K562 (cell line): ENCODE measurements at regions not wholly inside any gene's neighbourhood (a gene's known extent, or its start where the extent isn't known, plus 50 kb on each side); places are given as distances from the start of the nearest gene placed in this dataset.

Experiments
- ATAC-seq: fragments of 200-7000 bp; cut with Tn5 transposase; 3 replicates; pipeline ENCODE4 v1.9.1; 2020; ENCODE audit warnings: moderate library complexity
- BruUV-seq: library from RNA; stranded (reverse); fragments of 400-500 nt; replicated peaks from 2 replicates; lab custom pipeline; 2021; lab: Mats Ljungman, UMichigan
- CTCF ChIA-PET: fragments of 300-600 bp; formaldehyde crosslinking; extraction: SDS; loops from one replicate; lab custom pipeline; 2021; ENCODE audit warnings: low intra/inter-chr PET ratio; lab: Yijun Ruan, JAX
- POLR2A ChIA-PET: fragments of 300-600, 350-650 bp; sonication (Branson Sonifier 250); formaldehyde crosslinking; extraction: SDS; loops from one replicate; lab custom pipeline; 2021; ENCODE audit warnings: antibody characterized with exemption, inconsistent platforms; lab: Yijun Ruan, JAX
- DNase-seq, 4 experiments: peaks; one replicate each; pipeline versions ENCODE4 v3.0.0 to v3.0.0-alpha.2; 2011 to 2018; ENCODE audit warnings: low spot score in 3 of 4, mixed read lengths in 3 of 4; ENCODE audit errors: extremely low read depth in 1 of 4
- FAIRE-seq: peaks from 2 replicates; lab custom pipeline; 2011; peaks lifted over from hg19 to GRCh38; lab: Jason Lieb, UNC
- H2AFZ ChIP-seq: 2 replicates; pipeline ENCODE4 v1.6.0; 2011; ENCODE audit warnings: low read depth, low read length, control low read depth, inconsistent platforms
- H3K27ac ChIP-seq: fragments of 200-600 bp; 3 replicates; pipeline ENCODE4 v1.8.0; 2011; ENCODE audit warnings: low read depth, mild to moderate bottlenecking, control low read depth, inconsistent platforms, low read length, moderate library complexity, mixed read lengths; ENCODE audit errors: extremely low read depth
- H3K27me3 ChIP-seq, 2 experiments: fragments of 300-600 bp in 1 of 2; 2 replicates in 1 of 2; 3 replicates in 1 of 2; pipeline versions ENCODE4 v1.6.0 to v1.8.0; 2011; ENCODE audit warnings: inconsistent platforms in 2 of 2, low read length in 2 of 2, mild to moderate bottlenecking in 1 of 2, mixed read lengths in 1 of 2, moderate library complexity in 1 of 2; ENCODE audit not compliant: control insufficient read depth in 2 of 2, insufficient read depth in 2 of 2
- H3K36me3 ChIP-seq: fragments of 300-600 bp; 3 replicates; pipeline ENCODE4 v1.8.0; 2011; ENCODE audit warnings: mild to moderate bottlenecking, low read length, inconsistent platforms; ENCODE audit not compliant: control insufficient read depth, insufficient read depth
- H3K4me1 ChIP-seq, 2 experiments: fragments of 200-600 bp in 1 of 2; replicated peaks in 1 of 2; 2 replicates in 1 of 2; 3 replicates in 1 of 2; pipeline versions ENCODE4 v1.5.1 to v1.8.0; 2011; ENCODE audit warnings: inconsistent platforms in 2 of 2, low read length in 2 of 2, mild to moderate bottlenecking in 1 of 2, mixed read lengths in 1 of 2, moderate library complexity in 1 of 2; ENCODE audit not compliant: control insufficient read depth in 2 of 2, insufficient read depth in 2 of 2
- H3K4me2 ChIP-seq: 2 replicates; pipeline ENCODE4 v1.6.1; 2011; ENCODE audit warnings: low read length, control low read depth, inconsistent platforms, mixed read lengths; ENCODE audit not compliant: insufficient read depth
- H3K4me3 ChIP-seq: fragments of 200-600 bp; sonication (generic), shearing (Covaris generic); 2 replicates; pipeline ENCODE4 v1.5.1; 2016; ENCODE audit warnings: control low read depth, inconsistent platforms
- H3K79me2 ChIP-seq: fragments of 200-600 bp; 3 replicates; pipeline ENCODE4 v1.8.0; 2011; ENCODE audit warnings: low read length, inconsistent platforms; ENCODE audit not compliant: control insufficient read depth, insufficient read depth
- H3K9ac ChIP-seq, 2 experiments: 2 replicates each; pipeline versions ENCODE4 v1.6.0 to v1.6.1; 2011; ENCODE audit warnings: low read depth in 2 of 2, low read length in 2 of 2, control low read depth in 1 of 2, inconsistent platforms in 1 of 2, mild to moderate bottlenecking in 1 of 2, mixed read lengths in 1 of 2; ENCODE audit not compliant: insufficient read depth in 1 of 2
- H3K9me1 ChIP-seq: one replicate; pipeline ENCODE4 v1.6.0; 2011; ENCODE audit warnings: inconsistent platforms, mild to moderate bottlenecking, low read length, moderate library complexity; ENCODE audit not compliant: control insufficient read depth, insufficient read depth
- H3K9me3 ChIP-seq: replicated peaks from 2 replicates; pipeline ENCODE4 v1.5.1; 2011; ENCODE audit warnings: low read depth, low read length, inconsistent platforms; ENCODE audit not compliant: control insufficient read depth, insufficient read depth
- H4K20me1 ChIP-seq: replicated peaks from 2 replicates; pipeline ENCODE4 v1.6.1; 2011; ENCODE audit warnings: low read length, inconsistent platforms, mixed read lengths; ENCODE audit not compliant: control insufficient read depth, insufficient read depth
- BRD4 ChIP-seq: fragments of 200-600 bp; sonication (generic); IDR thresholded peaks from 2 replicates; pipeline ENCODE4 v1.6.1; 2017; ENCODE audit warnings: inconsistent platforms
- CREB1 ChIP-seq, 2 experiments: sonication (generic) in 1 of 2; formaldehyde crosslinking in 1 of 2; IDR thresholded peaks; 2 replicates each; pipeline versions ENCODE4 v1.6.1 to v1.8.0; 2012 to 2022; ENCODE audit warnings: inconsistent platforms in 1 of 2, mild to moderate bottlenecking in 1 of 2, missing genetic modification reagents in 1 of 2, moderate library complexity in 1 of 2
- CREB3L1 ChIP-seq: fragments of 450-650 bp; IDR thresholded peaks from 2 replicates; pipeline ENCODE4 v1.6.1; 2014; ENCODE audit warnings: low read depth, mild to moderate bottlenecking, moderate library complexity, borderline replicate concordance
- DNMT1 ChIP-seq: fragments of 450-650 bp; IDR thresholded peaks from 2 replicates; pipeline ENCODE4 v1.6.1; 2016; ENCODE audit warnings: antibody characterized with exemption, mild to moderate bottlenecking
- GABPA ChIP-seq: fragments of 200-800 bp; sonication (Bioruptor generic); conservative IDR thresholded peaks from 2 replicates; pipeline ENCODE4 v1.6.1; 2016; ENCODE audit warnings: low read depth, missing genetic modification characterization, missing compliant biosample characterization
- KAT2B ChIP-seq: IDR thresholded peaks from one replicate; pipeline ENCODE4 v1.6.1; 2012; ENCODE audit warnings: low read depth, mild to moderate bottlenecking, control low read depth, inconsistent platforms, low read length, moderate library complexity
- KDM5B ChIP-seq: fragments of 200-600 bp; sonication (generic); IDR thresholded peaks from 2 replicates; pipeline ENCODE4 v1.6.1; 2012; ENCODE audit warnings: low read depth, mild to moderate bottlenecking, moderate library complexity, low read length, control low read depth, inconsistent platforms; ENCODE audit not compliant: insufficient replicate concordance
- PKNOX1 ChIP-seq: fragments of 450-650 bp; IDR thresholded peaks from 2 replicates; pipeline ENCODE4 v1.6.1; 2016
- RBM25 ChIP-seq: fragments of 200-400 bp; formaldehyde crosslinking; IDR thresholded peaks from 2 replicates; pipeline ENCODE4 v1.6.1; 2018; ENCODE audit warnings: low read length, low read depth, moderate library complexity; ENCODE audit not compliant: severe bottlenecking
- SP1 ChIP-seq: sonication (generic); formaldehyde crosslinking; IDR thresholded peaks from 2 replicates; pipeline ENCODE4 v1.8.1; 2022; ENCODE audit warnings: mild to moderate bottlenecking, missing genetic modification reagents
- USF2 ChIP-seq: sonication (generic); formaldehyde crosslinking; IDR thresholded peaks from 2 replicates; pipeline ENCODE4 v1.5.0; 2020; ENCODE audit warnings: missing genetic modification reagents
- ZBTB17 ChIP-seq: fragments of 450-650 bp; formaldehyde crosslinking; IDR thresholded peaks from 2 replicates; pipeline ENCODE4 v1.4.0; 2020; ENCODE audit warnings: mild to moderate bottlenecking
- ZBTB34 ChIP-seq: fragments of 250-450 bp; sonication (Bioruptor Pico); IDR thresholded peaks from 2 replicates; pipeline ENCODE4 v1.8.0; 2021; ENCODE audit warnings: mild to moderate bottlenecking, moderate library complexity
- ZNF12 ChIP-seq: sonication (generic); formaldehyde crosslinking; IDR thresholded peaks from 2 replicates; pipeline ENCODE4 v1.4.0; 2020; ENCODE audit warnings: mild to moderate bottlenecking, missing genetic modification reagents
- ZNF134 ChIP-seq: fragments of 250-450 bp; sonication (Bioruptor Pico); conservative IDR thresholded peaks from 2 replicates; pipeline ENCODE4 v1.4.0; 2020
- ZNF408 ChIP-seq: fragments of 250-450 bp; sonication (Bioruptor Pico); IDR thresholded peaks from 2 replicates; pipeline ENCODE4 v1.4.0; 2020; ENCODE audit warnings: low read depth, mild to moderate bottlenecking, moderate library complexity
- WGBS: fragments of 100-300 bp; shearing (Covaris generic); methylation state at CpG from one replicate; pipeline ENCODE4 v1.1.6; 2016; ENCODE audit warnings: low coverage, mixed read lengths; ENCODE audit not compliant: insufficient coverage; ENCODE audit errors: missing lambda C conversion rate; 5-methylcytosine and 5-hydroxymethylcytosine counted together
- in situ Hi-C: fragments of 300-500 bp; cut with MboI; formaldehyde crosslinking; loops from 4 replicates; pipeline ENCODE4 v1.15.0; 2018; ENCODE audit warnings: inconsistent platforms, mixed read lengths
- intact Hi-C: fragments of 100-400 bp; cut with micrococcal nuclease; formaldehyde crosslinking; loops from 2 replicates; pipeline ENCODE4 v1.14.2; 2022

GRCh38 chr12:90675106-90675505 is 279.9 kb downstream of the CCER1 start:
- no TSS peak for BruUV-seq
- H2AFZ ChIP-seq: no peak overlapping the region
- POLR2A ChIA-PET: no interaction called here
- no peak for TF ChIP-seq KAT2B
- no peak for TF ChIP-seq KDM5B
- no peak for TF ChIP-seq CREB1 (IDR thresholded peaks at IDR 0.05)
- TF ChIP-seq CREB1 (CRISPR knock-in tag; IDR thresholded peaks at IDR 0.05): no peak
- TF ChIP-seq ZBTB34: no peak
- TF ChIP-seq SP1 (CRISPR knock-in tag): no peak
- no peak for TF ChIP-seq PKNOX1
- TF ChIP-seq BRD4: no peak
- TF ChIP-seq RBM25: no peak
- no peak for TF ChIP-seq ZNF408 (CRISPR knock-in tag)
- TF ChIP-seq ZBTB17 (CRISPR knock-in tag): no peak
- TF ChIP-seq DNMT1: no peak
- no peak for TF ChIP-seq ZNF12
- TF ChIP-seq USF2: no peak
- TF ChIP-seq ZNF134 (CRISPR knock-in tag): no peak
- no peak for TF ChIP-seq CREB3L1
- TF ChIP-seq GABPA (tag): no peak
- 0% methylated on average over 1 of the region's 1 CpG for WGBS
- in situ Hi-C loops: no loop called here
- ATAC-seq: no peak
- H4K20me1 ChIP-seq: no peaks in the 10 kb centered on the region
- no peaks in the 10 kb centered on the region for H3K4me1 ChIP-seq
- H3K36me3 ChIP-seq: no peaks in the 10 kb centered on the region
- H3K4me2 ChIP-seq: no peak overlapping the region
- DNase-seq: no peak
- FAIRE-seq: no peak
- H3K9ac ChIP-seq: no peak overlapping the region
- no peak overlapping the region for H3K4me3 ChIP-seq
- no peaks in the 10 kb centered on the region; the same call in 1 of the 2 replicates for H3K9me3 ChIP-seq
- H3K79me2 ChIP-seq: no peaks in the 10 kb centered on the region
- H3K9me1 ChIP-seq: no peaks in the 10 kb centered on the region
- CTCF ChIA-PET: no interaction called here
- no peak overlapping the region for H3K27ac ChIP-seq
- intact Hi-C loops: no loop called here
- H3K27me3 ChIP-seq: no peaks in the 10 kb centered on the region
